ENCODE measurements at regions not wholly inside any gene's neighbourhood (a gene's known extent, or its start where the extent isn't known, plus 50 kb on each side); places are given as distances from the start of the nearest gene placed in this dataset.

DNA sequence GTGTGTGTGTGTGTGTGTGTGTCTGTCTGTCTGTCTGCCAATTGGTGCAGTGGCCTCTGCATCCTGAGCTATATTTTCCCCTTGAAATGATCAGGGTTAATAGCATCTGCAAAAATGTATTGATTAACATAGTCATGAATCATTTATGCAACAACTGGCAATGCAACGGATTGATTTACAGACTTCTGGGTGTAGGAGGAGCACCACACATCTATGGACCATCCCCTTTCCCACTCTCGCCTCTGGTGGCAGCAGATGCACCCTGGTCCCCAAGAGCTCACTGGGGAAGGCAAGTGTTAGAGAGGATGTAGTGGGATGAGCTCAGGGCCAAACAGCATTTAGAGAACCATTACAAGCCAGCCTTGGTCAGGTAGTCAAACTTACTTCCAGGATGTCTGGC, 272.7 kb upstream of the C2CD4B start:
- DNase-seq (ENCODE audit: low read depth in 2 of 2), result no peak

DNA sequence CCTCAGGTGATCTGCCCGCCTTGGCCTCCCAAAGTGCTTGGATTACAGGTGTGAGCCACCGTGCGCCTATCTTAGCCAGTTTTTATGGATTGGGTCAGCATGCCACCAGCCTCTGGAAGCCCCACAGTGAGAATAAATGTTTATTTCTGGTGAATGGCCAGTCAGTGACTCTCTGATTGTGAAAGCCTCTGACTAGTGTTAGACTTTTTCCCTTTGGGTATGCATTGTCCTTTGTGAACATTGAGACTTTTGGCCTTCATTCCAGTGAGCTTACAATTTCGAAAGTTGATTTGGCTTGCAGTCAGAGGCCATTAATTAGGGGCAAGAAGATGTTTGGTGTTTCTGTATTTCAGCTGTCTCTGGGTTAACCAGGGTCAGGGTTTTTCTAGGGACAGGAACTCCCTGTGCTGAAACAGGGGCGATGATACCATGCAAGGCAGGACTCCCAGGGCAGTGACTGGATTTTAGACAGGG, 274.5 kb upstream of the C2CD4B start:
- DNase-seq (ENCODE audit: low read depth in 2 of 2), result no peak

DNA sequence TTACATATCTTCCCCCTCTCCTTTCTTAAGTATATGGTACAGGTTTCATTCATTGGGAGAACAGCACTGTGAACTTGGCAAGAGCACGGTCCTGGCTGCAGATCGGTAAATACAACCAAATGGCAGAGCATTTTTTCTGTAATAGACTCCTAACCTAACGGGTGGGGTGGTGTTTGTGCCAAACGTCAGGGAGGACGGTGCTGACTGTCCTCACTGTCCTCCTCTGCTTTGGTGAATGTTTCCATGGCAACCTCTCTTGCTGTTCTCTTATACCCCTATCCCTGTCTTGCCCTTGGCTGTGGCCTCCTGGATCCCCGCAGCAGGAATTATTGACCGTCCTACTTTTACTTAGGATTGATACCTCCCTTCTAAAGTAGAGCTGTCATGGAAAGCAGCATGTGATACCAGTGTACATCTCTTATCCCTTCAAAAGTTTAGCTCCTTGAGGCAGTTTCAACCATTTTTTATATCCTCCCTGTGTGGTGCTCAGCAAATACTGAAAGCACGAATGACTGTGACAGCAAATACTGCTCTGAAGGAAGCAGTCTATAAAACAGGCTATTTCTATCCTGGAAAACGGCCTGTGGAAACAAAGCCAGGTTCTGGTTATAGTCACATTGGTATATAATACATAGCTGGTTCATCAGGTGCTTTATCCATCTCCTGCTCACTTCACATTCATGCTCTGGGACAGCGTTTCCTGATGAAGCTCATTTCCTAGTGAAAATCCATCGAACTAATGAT, 275.4 kb upstream of the C2CD4B start:
- DNase-seq (ENCODE audit: low read depth in 2 of 2), result no peak

DNA sequence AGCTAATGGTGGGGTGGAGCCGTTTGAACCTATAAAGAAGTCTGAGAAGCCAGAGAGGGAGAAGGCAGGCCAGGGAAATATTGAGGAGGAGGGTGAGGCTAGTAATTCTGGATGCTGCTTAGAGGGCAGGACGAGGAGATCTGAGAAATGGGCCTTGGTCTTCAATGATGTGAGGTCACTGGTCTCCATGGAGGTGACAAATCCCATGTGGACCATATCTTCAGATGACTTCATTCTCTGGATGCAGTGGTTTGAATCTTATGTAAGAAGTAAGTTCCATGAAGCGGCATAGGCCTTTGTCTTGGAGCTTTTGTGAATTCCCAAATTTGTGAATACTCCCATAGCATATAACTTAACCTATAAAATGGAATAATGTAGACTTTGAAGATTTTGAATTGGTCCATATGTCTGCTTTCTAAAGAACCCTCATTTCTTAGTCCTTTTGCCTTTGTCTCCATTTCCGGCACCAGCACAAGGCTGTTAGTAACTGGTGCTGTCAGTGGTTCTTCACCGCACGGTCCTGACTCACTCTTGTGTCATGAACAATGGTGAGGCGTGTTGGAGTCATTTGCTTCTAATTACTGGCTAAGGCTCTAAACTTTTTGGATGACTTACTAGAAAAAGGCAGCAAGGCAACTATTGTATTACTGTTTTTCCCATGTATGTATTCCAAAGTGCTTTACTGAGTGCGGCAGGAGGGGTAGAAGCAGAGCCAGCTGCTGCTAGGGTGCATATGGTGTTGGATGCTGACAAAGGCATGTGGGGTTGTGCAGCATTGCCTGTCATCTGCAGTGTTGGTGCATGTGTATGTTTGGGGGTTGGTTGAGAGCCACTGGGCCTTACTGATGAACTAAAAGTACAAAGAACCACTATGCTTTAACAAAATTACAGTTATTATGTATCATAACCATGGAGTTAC, 279.3 kb upstream of the C2CD4B start:
- DNase-seq (ENCODE audit: low read depth in 2 of 2), result no peak

DNA sequence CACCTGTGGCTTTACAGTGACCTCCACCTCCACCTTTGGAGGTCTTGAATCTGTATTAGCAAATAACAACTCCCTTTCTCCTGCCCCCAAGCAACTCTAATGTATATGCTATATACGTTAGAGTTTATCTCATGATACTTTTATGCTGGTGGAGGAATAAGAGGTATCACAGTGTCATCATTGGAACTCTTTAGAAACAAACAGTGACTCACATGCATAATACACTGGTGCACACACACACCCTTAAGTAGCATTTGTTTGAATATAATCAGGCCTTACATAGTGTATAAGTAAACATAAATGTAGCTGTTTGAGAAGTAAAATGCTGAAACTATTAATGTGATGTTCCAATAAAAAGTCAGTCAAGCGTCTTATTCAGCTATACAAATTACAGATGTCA, 280.2 kb upstream of the C2CD4B start:
- no peak for DNase-seq (ENCODE audit: low read depth in 2 of 2)

DNA sequence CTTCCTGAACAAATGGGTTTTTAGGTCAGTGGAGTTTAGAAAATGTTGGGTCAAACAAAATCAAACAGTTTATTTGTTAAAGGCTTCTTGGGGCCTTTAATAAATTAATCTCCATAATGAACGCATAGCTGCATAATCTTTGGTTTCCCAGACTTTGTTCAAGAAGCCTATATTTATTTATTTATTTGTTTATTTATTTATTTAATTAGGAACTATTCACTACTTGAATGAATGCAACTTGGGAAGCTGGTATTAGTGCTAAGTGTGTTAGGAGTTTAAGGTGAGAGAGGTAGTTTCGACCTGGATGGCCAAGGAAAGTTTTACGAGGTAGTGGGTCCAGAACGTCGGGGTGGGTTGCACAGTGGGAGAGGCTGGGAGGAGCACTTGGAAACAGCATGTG, 281.9 kb upstream of the C2CD4B start:
- DNase-seq (ENCODE audit: low read depth in 2 of 2), result no peak

DNA sequence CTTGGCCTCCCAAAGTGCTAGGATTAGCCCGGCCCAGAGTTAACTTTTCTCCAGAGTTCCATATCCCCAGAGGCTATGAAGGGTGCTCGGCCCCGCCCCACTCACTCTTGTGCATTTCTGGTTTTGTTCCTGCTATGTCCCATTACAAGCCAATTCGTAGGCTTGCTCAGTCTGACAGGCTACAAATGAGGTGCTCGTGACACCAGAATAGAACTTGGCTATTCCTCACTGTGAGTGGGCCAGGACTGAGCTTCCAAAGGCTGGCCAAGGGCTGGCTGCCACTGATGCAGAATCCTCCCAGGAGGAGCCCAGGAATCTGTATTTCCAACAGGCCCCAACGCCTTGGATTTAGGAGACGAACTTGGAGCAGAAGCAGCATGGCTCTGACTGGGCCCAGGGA, 282.7 kb upstream of the C2CD4B start:
- no peak for DNase-seq (ENCODE audit: low read depth in 2 of 2)

DNA sequence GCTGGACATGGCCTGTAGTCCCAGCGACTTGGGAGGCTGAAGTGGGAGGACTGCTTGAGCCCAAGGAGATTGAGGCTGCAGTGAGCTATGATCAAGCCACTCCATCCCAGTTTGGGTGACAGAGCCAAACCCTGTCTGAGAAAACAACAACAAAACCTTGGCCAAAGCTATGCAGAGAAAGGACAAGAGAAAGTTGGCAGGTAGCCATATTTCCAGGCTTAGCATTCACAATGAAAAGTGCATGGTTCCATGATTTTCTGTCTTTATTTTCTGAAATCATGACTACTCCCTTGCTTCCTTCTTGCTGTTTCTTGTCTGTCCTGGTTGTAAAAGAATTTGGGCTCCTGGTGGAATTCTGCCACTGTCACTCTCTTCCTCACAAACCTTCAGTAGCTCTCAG, 284.6 kb upstream of the C2CD4B start:
- DNase-seq (ENCODE audit: low read depth in 2 of 2), result no peak

DNA sequence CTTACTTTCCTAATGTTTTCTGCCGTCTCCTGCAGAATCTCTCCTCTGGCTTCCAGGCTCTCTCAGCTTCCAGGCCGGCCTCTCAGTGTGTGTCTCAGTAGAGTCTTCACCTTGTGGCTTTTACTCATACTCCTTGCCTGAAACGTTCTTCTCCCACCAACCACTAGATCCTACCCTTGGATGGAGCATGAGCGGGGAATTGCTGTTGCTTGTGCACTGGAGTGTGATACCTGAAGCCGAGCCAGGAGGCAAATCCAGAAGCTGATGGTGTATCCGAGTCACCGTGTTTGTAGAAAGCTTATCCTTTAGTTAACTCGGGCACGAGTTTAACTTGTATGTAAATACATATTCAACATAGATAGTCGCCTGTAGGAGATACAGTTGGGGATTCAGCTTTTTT, 285.0 kb upstream of the C2CD4B start:
- no peak for DNase-seq (ENCODE audit: low read depth in 2 of 2)

DNA sequence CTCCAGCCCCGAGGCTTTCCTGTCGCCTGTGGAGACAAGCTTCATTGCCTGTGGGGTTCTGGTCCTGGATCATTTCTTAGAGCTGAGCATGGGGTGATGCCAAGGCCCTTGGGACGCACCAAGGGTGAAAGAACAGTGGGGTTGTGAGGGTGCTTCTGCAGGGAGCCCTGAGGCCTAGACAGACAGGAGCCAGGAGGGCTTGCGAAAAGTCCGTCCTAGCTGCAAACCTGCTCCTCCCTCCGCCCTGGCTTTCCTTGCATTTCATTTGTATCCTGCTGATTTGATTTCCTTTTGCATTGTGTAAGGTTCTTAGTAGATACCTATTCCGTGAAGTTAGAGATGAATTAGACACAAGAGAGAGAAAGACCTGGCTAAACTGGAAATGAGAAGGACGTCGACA, 286.9 kb upstream of the C2CD4B start:
- DNase-seq (ENCODE audit: low read depth in 2 of 2), result no peak

DNA sequence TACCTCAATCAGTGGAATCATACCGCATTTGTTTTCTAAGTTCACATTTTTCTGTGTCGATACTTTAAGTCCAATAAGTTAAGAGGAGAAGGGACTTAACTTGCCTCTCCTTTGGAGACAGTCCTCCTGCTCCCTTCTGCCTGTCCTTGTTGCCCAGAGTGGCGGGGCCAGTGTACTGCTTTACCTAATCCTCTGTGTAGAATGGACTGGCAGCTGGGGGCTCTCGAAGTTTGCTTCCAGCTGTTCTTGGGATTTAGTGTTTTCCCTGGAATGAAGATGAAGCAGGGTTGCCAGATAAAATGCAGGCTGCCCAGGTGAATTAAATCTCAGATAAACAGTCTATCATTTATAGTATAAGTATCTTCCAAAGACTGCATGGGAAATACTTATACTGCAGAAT, 287.6 kb upstream of the C2CD4B start:
- no peak for DNase-seq (ENCODE audit: low read depth in 2 of 2)

DNA sequence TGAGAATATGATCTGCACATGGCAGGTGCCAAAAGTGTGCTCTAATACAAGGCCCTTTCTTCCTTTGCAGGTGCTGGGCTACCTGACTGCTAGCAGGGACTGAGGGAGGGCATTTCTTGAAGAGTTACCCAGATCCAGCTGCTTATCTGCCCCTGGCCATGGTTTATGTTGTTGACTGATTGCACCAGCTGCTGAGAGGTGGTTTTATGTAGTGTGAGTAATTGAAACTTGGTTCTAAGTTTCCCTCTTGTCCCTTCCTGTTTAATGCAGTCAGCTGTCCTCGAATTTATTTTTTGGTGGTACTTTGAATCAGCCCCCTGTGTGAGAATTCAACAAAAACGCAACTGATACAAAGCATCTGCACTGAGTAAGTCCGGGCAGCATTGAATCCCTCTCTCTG, 288.3 kb upstream of the C2CD4B start:
- DNase-seq (ENCODE audit: low read depth in 2 of 2), result no peak

DNA sequence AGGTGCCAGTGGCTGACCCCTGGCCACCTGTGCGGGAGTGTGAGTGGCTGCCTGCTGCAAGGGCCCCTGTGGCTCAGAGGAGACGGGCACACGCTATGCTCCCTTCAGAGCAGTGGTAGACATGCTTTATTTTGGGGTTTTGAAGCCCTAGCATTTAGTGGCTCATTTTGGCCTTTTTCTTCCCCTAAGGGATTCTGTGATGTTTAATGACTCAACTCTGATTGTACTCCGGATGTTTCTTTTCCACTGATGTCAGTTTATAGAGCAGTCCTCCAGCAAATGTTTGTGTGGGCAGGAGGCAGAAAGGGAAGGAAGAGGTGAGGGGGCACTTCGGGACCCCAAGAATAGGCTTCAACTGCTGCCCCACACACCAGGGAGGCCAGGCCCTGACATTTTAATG, 288.9 kb upstream of the C2CD4B start:
- DNase-seq (ENCODE audit: low read depth in 2 of 2), result no peak

DNA sequence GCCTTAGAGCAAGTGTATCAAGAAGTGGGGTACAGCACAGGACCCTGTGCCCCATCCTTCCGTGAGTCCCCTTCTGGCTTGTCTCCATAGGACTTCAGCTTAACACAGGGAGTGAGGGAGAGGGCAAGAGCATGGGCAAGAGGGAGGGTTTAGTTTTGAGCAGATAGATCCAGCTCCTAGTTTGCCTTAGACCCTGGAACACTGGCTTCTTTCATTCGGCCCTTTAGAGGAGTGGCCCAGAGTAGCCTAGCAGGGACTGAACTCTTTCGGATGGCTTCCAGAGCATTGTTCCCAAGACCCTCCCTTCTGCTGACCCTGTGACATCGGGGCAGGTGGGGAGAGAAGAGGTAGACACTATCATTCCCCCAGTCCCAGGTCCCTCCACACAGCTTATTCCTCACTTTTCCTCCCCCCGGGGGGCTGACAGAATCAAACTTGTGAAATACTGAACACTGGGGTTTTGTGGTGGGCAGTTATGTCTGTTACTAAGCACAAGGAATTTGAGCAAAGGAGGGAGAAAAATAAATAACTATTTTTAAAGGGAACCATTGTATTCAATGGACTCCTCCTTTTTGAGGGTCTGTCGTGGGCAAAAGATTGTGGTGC, 289.6 kb upstream of the C2CD4B start:
- no peak for DNase-seq (ENCODE audit: low read depth in 2 of 2)

DNA sequence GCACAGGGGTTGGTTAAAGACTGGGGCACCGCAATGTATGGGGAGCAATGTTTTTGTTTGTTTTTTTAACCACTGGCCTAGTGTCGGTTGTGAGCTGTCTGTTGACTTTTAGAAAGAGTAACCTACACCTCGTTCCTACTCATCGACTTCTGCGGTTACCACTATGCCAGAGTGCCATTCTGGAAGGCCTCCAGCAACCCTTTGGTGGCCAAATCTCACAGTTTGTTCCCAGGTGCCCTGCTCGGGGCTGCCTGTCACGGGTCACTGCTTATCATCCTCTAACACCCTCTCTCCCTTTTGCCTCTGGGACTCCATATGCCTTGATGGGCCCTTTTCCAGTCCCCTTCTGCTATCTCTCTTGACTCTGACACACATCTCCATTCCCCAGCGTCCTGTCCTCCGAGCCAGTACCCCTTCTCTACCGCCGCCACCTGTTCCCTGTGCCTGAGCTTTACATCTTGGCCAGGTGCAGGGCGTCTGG, 290.4 kb upstream of the C2CD4B start:
- DNase-seq (ENCODE audit: low read depth in 2 of 2), result no peak

DNA sequence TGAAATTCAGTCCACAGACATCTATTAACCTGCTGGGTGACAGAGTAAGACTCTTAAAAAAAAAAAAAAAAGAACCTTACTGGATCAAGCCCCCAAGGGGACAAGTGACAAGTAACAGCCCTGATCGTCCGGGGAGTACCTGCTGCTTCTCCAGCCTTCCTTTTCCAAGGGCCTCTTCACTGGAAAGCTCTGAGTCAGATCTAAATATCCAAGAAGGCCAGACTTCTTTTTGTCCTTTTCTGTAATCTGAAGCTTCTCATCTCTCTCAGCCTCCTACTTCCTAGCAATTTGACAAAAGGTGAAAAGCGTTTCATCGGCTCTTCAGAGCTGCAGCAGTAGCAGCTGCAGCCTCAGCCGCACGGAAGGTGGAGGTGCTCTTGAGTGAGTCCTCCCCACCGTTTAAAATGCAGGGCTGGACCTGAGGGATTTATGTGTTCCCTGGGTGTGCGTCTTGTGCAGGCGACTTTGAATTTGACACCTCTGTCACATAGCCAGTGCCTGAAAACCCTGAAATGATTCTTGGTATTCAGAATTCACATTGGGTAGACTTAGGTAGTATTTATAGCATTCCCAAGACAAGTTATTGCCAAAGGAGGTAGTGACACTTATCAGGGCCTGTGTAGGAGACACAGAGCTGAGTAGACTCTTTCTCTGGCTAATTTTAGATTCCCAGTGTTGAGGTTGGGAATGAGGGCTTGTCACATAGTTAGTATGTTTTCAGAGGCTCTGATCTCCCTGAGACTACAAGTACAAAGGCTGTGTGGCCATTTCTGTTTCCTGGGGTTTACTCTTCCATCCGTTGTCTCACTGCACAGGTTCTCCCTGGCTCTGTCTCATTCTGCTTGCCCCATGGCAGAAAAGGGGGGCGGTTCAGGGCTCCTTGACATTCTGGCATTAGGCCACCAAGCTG, 291.2 kb upstream of the C2CD4B start:
- no peak for DNase-seq (ENCODE audit: low read depth in 2 of 2)

DNA sequence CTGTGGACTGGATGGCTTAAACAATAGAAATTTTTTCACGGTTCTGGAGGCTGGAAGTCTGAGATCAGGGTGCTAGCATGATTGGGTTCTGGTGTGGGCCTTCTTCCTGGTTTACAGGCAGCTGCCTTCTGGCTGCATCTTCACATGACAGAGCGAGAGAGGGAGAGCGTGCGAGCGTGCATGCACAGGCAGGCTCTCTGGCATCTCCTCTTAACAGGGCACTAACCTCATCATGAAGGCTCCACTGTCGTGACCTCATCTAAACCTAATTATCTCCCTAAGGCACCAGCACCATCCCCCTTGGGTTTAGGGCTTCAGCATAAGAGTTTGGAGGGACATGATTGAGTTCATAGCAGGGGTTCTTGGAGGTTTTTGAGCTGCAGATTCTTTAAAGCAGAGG, 292.0 kb upstream of the C2CD4B start:
- no peak for DNase-seq (ENCODE audit: low read depth in 2 of 2)

DNA sequence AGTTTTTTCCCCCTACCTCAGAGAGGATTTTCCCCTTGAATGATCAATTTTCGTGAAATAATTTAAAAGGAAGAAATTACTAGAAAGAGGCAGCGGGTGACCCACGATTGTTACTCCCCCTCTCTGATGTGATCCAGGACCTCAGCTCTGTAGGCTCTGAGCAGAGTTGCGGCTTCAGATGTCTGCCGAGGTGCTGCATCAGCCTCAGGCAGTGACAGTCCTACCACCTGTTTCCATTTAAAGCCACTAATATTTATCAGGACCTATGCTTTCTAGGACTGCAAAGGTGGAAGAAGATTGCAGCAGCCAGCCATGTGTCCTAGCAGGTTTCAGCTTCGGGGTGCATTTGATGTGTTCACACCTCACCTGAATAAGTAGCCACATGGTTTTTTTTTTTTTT, 294.8 kb upstream of the C2CD4B start:
- DNase-seq (ENCODE audit: low read depth in 2 of 2), result no peak

DNA sequence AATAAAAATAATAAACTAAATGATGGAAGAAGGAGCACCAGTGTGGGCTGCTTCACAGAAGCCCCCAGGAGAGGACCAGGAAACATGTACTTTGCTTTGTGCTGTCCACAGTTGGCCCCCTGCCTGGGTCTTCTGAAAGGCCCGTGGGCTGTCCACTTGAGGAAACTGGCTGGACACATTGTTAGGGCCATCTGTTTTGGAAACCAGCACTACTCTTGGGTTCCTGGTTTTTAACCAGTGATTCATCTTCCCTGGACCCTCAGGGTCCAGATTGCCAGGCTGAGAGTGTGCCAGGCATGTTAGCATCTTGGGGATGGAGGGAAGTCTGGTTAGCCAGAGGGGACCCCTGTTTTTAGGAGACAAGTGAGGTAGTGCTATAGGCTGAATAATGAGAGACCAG, 297.2 kb upstream of the C2CD4B start:
- DNase-seq (ENCODE audit: low read depth in 2 of 2), result no peak

DNA sequence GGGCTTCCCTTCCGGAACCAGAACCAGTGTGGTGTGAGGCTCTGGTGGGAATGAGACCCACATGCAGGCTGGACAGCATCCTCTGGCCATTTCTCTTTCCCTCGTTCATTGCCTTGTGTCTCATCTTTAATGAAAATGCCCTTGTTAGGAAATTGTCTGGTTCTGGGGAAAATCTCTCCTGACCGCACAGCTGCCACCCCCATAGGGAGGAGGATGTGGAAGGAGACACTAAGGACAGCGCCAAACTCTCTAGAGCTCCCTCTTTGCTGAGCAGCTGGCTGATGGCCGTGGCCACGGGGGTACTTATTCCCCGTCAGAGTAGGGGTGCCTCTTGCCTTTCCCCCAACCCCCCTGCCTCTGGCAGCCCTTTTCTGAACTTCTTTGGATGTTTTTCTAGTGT, 297.6 kb upstream of the C2CD4B start:
- DNase-seq (ENCODE audit: low read depth in 2 of 2), result no peak

DNA sequence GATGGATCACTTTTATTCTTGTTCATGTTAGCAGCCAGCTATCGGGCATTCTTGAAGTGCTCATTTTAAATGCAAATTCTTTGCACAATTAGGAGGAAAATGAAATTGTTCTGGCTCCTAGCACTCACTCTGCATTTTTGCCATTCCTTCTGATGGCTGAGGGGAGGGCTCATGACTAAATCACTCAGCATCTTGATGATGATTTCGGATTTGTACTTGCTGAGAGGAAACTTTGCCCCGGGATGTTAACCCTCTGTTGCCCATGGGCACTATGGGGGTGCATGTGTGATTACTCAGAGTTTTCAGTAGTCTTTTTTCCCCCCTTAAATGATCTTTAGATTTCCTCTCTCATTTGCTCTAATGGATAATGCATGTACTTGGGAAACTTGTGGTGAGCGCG, 299.6 kb upstream of the C2CD4B start:
- no peak for DNase-seq (ENCODE audit: low read depth in 2 of 2)

DNA sequence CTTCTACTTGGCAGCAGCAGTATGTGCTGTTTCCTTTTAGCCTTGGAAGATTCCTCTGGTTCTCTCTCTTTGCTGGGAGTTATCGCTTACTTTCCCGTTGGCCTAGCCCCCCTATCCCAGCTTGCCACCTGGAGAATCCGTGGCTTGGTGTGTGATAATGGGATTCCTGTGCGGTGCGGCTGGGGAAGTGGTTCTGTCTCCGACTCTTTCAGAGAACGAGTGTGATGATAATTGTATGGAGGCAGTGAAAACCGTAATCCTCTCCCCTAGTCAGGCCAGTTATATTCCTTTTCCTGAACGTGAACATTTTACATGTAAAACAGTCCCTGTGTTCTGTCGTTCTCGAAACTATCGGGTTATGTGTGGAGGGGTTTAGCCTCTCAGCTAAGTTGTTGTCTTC, 300.1 kb upstream of the C2CD4B start:
- no peak for DNase-seq (ENCODE audit: low read depth in 2 of 2)
